ENCODE measurements at regions not wholly inside any gene's neighbourhood (a gene's known extent, or its start where the extent isn't known, plus 50 kb on each side); places are given as distances from the start of the nearest gene placed in this dataset.
A peak's percentile ranks its signal among the peaks of the same experiment; 100 is the strongest.

DNA sequence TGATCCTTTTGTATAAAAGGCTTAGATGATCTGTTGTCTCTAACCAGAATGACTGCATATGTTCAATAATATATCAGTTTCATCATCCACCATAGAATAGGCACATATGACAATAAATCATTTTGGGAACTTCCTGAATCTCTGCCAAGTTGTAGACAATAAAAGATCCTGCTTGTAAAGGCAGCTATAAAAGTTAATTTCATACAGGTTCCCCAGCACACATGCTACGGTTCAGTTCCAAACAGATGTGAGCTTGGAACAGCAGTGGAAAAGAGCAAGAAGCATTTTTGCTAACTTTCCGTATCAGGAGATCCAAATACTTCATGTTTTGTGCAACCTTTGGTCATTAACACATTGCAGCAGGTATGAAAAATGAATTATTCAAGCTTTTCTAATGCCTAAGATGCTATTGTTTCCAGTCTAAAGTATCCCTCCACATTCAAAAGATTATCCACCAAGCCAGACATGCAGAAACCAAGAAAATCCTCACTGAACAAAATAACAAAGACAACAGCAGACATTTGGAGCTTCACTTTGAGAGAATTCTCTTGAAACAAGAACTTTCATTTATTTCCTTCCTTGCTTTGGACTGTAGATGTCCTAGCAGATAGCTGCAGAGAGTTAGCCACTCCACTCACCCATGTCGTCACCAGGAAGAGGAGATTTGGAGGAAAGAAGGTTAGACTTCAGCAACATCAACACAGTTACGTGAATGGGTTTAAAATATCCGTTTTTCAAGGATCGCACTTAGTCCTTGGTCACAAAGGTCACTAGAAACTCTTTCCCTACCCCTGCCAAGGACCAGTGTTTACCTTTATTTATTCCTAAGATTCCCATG is 453.5 kb upstream of the JARID2 start:
- no peak overlapping the region for H3K4me3 ChIP-seq
- no peaks in the 10 kb centered on the region for H3K36me3 ChIP-seq
- peak overlapping the region in 1 of 4 donors; percentile 2 for H3K27ac ChIP-seq
- no peaks in the 10 kb centered on the region for H3K9me3 ChIP-seq
- H3K27me3 ChIP-seq, result no peaks in the 10 kb centered on the region
- no peak for DNase-seq
- TF ChIP-seq POLR2AphosphoS5 (IDR thresholded peaks at IDR 0.05) (peak in 1 of 3 donors; percentile 24), EP300 (IDR thresholded peaks at IDR 0.05; ENCODE audit: low read depth) (no peak), POLR2A (IDR thresholded peaks at IDR 0.05) (no peak)
- WGBS, 2 donors (ENCODE audit: low coverage in 1 of 2), result 43 to 46% methylated on average over 5 to 6 of the region's 6 CpGs
- in situ Hi-C loops (cut with MboI; ENCODE audit: low pct_ligation_motif_present in 1 of 4, low pct_unique_long_range_greater_than_20kb in 1 of 4, low sequenced_read_pairs in 3 of 4), result no loop called here
- intact Hi-C loops (cut with DNase I; ENCODE audit: low total_unique reads), result no loop called here
- H3K4me1 ChIP-seq, result peaks cover 0 to 19% (median 8%) of the 10 kb centered on the region in 4 donors

DNA sequence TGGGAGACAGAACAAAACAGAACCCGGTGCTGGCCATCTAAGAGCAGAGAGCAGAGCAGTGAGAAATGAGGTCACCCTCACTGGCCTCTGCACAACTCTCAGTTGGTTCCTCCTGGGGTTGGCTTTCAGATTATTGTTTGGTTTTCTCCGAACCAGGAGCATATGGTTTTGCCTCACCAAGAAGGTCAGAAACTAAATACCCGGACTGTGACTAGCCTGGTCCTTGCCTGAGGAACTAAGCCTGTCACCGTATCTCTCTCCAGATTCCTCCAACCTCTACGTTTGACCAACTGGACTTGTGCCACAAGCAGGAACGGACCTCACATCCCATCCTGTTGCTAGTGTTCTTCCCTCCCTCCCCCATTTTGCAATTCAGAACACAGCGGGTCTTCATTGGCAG is 450.4 kb upstream of the JARID2 start:
- H3K9me3 ChIP-seq, result no peaks in the 10 kb centered on the region
- no peaks in the 10 kb centered on the region for H3K36me3 ChIP-seq
- in situ Hi-C loops (cut with MboI; ENCODE audit: low pct_ligation_motif_present in 1 of 4, low pct_unique_long_range_greater_than_20kb in 1 of 4, low sequenced_read_pairs in 3 of 4) (no loop called here), intact Hi-C loops (cut with DNase I; ENCODE audit: low total_unique reads) (no loop called here)
- H3K4me1 ChIP-seq, result peaks cover 0 to 25% (median 9%) of the 10 kb centered on the region in 4 donors
- DNase-seq, result no peak
- no peak overlapping the region for H3K27ac ChIP-seq
- TF ChIP-seq, protein P1, sequence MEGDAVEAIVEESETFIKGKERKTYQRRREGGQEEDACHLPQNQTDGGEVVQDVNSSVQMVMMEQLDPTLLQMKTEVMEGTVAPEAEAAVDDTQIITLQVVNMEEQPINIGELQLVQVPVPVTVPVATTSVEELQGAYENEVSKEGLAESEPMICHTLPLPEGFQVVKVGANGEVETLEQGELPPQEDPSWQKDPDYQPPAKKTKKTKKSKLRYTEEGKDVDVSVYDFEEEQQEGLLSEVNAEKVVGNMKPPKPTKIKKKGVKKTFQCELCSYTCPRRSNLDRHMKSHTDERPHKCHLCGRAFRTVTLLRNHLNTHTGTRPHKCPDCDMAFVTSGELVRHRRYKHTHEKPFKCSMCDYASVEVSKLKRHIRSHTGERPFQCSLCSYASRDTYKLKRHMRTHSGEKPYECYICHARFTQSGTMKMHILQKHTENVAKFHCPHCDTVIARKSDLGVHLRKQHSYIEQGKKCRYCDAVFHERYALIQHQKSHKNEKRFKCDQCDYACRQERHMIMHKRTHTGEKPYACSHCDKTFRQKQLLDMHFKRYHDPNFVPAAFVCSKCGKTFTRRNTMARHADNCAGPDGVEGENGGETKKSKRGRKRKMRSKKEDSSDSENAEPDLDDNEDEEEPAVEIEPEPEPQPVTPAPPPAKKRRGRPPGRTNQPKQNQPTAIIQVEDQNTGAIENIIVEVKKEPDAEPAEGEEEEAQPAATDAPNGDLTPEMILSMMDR (IDR thresholded peaks at IDR 0.05), result no peak
- TF ChIP-seq EP300 (IDR thresholded peaks at IDR 0.05; ENCODE audit: low read depth) (no peak), POLR2A (IDR thresholded peaks at IDR 0.05) (no peak), POLR2AphosphoS5 (IDR thresholded peaks at IDR 0.05) (no peak)
- H3K4me3 ChIP-seq, result no peak overlapping the region
- no peaks in the 10 kb centered on the region for H3K27me3 ChIP-seq
- WGBS, 2 donors (ENCODE audit: low coverage in 1 of 2), result 99% methylated on average over 7 of the region's 7 CpGs; no CpG with 5 or more reads in 1 of the 2 donors

DNA sequence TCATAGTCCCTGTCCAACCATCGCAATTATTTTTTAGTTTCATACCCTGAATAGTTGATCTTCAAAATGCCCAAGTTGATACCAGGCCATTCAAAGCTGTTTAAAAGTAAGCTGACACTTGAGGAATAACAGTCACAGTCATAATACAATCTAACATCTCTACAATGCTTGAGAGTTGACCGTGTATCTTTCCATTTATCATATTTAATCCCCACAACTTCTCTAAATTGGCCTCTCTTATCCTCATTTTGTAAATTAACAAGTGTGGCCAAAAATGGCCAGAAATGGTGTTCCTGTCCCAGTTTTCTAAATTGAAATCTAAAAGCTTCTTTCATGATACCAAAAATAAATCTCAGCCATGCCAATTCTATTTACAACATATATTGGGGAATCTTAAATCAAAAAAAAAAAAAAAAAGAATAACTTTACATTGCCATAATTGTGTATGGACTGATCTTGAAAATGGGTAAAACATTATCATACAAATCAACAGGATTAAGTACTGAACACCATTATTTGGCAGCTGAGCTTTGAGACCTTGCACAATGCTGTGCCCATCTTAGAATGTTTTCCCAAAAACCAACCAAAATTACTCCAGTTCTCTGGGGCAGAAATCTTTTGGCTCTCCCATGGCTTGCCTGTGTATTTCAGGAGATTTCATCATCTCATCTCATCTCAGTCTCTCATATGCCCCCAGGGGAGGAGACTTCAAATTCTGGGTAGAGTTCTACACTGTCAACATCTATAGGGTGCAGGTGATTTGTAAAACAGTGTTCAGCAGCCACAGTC is 448.7 kb upstream of the JARID2 start:
- intact Hi-C loops (cut with DNase I; ENCODE audit: low total_unique reads), result no loop called here
- 79 to 80% methylated on average over 2 of the region's 2 CpGs for WGBS, 2 donors (ENCODE audit: low coverage in 1 of 2)

DNA sequence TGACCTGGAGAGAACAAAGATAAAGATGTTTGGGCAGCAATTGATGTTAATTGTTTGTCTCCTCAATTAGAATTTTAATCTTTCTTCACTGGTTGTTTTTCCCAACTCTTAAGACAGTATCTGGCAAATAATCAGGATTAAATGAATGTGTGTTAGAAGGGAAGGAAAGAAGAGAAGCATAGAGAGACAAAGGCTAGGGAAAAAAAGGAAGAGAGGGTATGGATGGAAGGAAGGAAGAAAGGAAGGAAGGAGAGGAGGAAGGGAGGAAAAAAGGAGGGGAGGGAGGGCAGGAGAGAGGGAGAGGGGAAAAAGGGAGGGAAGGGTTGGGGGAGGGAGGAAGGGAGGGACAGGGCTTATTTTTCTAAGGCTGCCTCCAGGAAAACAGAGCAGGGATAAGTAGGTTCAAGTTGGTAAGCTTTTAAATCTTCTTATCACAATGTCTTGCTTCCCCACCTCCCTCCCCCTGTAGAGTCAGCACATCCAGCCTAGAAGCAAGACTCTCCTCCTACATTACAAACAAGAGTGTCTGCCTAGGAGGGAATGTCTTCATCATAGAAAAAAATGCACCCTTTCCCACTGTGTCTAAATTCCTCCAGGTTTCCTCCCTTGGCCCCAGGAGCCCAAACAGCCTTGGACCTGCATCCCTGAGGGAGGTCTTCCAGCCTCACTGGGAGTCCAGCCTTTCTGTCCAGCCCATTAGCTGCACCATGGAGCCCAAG is 447.8 kb upstream of the JARID2 start:
- intact Hi-C loops (cut with DNase I; ENCODE audit: low total_unique reads) (no loop called here), in situ Hi-C loops (cut with MboI; ENCODE audit: low pct_ligation_motif_present in 1 of 4, low pct_unique_long_range_greater_than_20kb in 1 of 4, low sequenced_read_pairs in 3 of 4) (no loop called here)
- TF ChIP-seq EP300 (IDR thresholded peaks at IDR 0.05; ENCODE audit: low read depth) (no peak), POLR2AphosphoS5 (IDR thresholded peaks at IDR 0.05) (no peak), POLR2A (IDR thresholded peaks at IDR 0.05) (no peak)
- TF ChIP-seq, protein P1 (IDR thresholded peaks at IDR 0.05), result no peak
- H3K27me3 ChIP-seq, result no peaks in the 10 kb centered on the region
- no peak for DNase-seq
- no peak overlapping the region for H3K27ac ChIP-seq
- H3K9me3 ChIP-seq, result no peaks in the 10 kb centered on the region
- no peak overlapping the region for H3K4me3 ChIP-seq
- no peaks in the 10 kb centered on the region for H3K36me3 ChIP-seq
- H3K4me1 ChIP-seq, result peaks cover 0 to 7% (median 1%) of the 10 kb centered on the region in 4 donors

More for the DNA sequence above, 448.7 kb upstream of the JARID2 start:
- Histone ChIP-seq H3K9me3 (no peaks in the 10 kb centered on the region), H3K36me3 (no peaks in the 10 kb centered on the region), H3K27ac (no peak overlapping the region), H3K4me3 (no peak overlapping the region), H3K27me3 (no peaks in the 10 kb centered on the region), H3K4me1 (peaks cover 0 to 16% (median 6%) of the 10 kb centered on the region in 4 donors)
- TF ChIP-seq POLR2AphosphoS5 (IDR thresholded peaks at IDR 0.05), result no peak
- in situ Hi-C loops (cut with MboI; ENCODE audit: low pct_ligation_motif_present in 1 of 4, low pct_unique_long_range_greater_than_20kb in 1 of 4, low sequenced_read_pairs in 3 of 4), result no loop called here
- no peak for DNase-seq
